ENCODE measurements at regions not wholly inside any gene's neighbourhood (a gene's known extent, or its start where the extent isn't known, plus 50 kb on each side); places are given as distances from the start of the nearest gene placed in this dataset.

DNA sequence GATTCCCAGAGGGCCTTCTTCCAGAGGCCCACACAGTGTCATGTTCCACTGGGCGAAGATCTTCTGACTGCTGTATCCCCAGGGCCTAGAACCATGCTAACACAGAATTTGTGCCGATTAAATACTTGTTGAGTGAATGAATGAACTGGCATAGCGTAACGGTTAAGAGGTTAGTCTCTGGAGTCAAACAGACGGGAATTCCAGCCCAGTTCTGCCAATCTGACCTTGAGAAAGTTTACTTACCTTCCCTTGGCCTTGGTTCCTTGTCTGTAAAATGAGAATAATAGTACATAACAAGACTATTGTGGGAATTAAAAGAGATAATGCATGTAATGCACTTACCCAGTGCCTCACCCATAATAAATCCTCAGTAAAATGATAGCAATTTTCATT is 58.3 kb upstream of the PLAC1 start (continued):
- TF ChIP-seq, protein P1, sequence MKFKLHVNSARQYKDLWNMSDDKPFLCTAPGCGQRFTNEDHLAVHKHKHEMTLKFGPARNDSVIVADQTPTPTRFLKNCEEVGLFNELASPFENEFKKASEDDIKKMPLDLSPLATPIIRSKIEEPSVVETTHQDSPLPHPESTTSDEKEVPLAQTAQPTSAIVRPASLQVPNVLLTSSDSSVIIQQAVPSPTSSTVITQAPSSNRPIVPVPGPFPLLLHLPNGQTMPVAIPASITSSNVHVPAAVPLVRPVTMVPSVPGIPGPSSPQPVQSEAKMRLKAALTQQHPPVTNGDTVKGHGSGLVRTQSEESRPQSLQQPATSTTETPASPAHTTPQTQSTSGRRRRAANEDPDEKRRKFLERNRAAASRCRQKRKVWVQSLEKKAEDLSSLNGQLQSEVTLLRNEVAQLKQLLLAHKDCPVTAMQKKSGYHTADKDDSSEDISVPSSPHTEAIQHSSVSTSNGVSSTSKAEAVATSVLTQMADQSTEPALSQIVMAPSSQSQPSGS (IDR thresholded peaks at IDR 0.05; ENCODE audit: low read length), result no peak
- no peak for TF ChIP-seq SIRT6 (IDR thresholded peaks at IDR 0.05; ENCODE audit: low read length)
- TF ChIP-seq EP300 (IDR thresholded peaks at IDR 0.05; ENCODE audit: borderline replicate concordance in 1 of 2, low read depth in 2 of 2, low read length in 2 of 2), result no peak
- TF ChIP-seq CHD1 (IDR thresholded peaks at IDR 0.05; ENCODE audit: low read depth, low read length), result no peak
- no peak for TF ChIP-seq CTBP2 (IDR thresholded peaks at IDR 0.05; ENCODE audit: borderline replicate concordance, insufficient read depth, insufficient read length, low read length)
- no peak for TF ChIP-seq CREB1 (IDR thresholded peaks at IDR 0.05)

Measured in H1 (cell line).